HCT116 (cell line): ENCODE measurements at regions not wholly inside any gene's neighbourhood (a gene's known extent, or its start where the extent isn't known, plus 50 kb on each side); places are given as distances from the start of the nearest gene placed in this dataset.

Experiments used
- ATAC-seq: fragments of 200-7000 bp; cut with Tn5 transposase; 2 replicates; pipeline ENCODE4 v1.9.1; 2020; ENCODE audit warnings: mild to moderate bottlenecking, moderate library complexity
- BruUV-seq: library from RNA; stranded (reverse); fragments of 400-500 nt; replicated peaks from 2 replicates; lab custom pipeline; 2021; lab: Mats Ljungman, UMichigan
- CTCF ChIA-PET: fragments of 300-600 bp; sonication (Branson Sonifier 250); formaldehyde crosslinking; loops from one replicate; lab custom pipeline; 2021; ENCODE audit warnings: antibody characterized with exemption; lab: Charles Lee
- POLR2A ChIA-PET: fragments of 300-600, 350-600 bp; sonication (Branson Sonifier 250); formaldehyde crosslinking; loops from one replicate; lab custom pipeline; 2021; ENCODE audit warnings: antibody characterized with exemption; lab: Charles Lee
- RAD21 ChIA-PET, 2 experiments: fragments of 300-600 bp; sonication (Branson Sonifier 250); formaldehyde crosslinking; loops; one replicate each; lab custom pipeline; 2023; ENCODE audit warnings: low total read pairs in 2 of 2; ENCODE audit not compliant: uncharacterized antibody in 2 of 2, unreplicated experiment in 2 of 2, low non-redundant PET in 1 of 2; lab: Charles Lee
- DNase-seq: peaks from one replicate; pipeline ENCODE4 v3.0.0-alpha.2; 2010; ENCODE audit warnings: low read depth, low spot score
- H2AFZ ChIP-seq: fragments of 200-600 bp; shearing (Covaris generic), sonication (generic); 2 replicates; pipeline ENCODE4 v1.6.1; 2017; ENCODE audit warnings: low read depth, mixed run types, mixed read lengths, antibody characterized with exemption, low read length; ENCODE audit not compliant: poor library complexity, severe bottlenecking
- H3K27ac ChIP-seq: 2 replicates; pipeline ENCODE4 v1.5.1; 2012; ENCODE audit warnings: low read depth, low read length
- H3K27me3 ChIP-seq: fragments of 200-600 bp; sonication (generic); 2 replicates; pipeline ENCODE4 v1.6.1; 2016; ENCODE audit warnings: mixed run types, low read length, mixed read lengths; ENCODE audit not compliant: insufficient read depth
- H3K36me3 ChIP-seq, 2 experiments: fragments of 200-500 bp in 1 of 2; fragments of 200-600 bp in 1 of 2; sonication (Bioruptor generic) in 1 of 2; sonication (generic) in 1 of 2; 2 replicates each; pipeline versions ENCODE4 v1.5.1 to v1.6.1; 2014 to 2016; ENCODE audit warnings: low read length in 2 of 2, inconsistent platforms in 1 of 2, mixed read lengths in 1 of 2, mixed run types in 1 of 2; ENCODE audit not compliant: insufficient read depth in 2 of 2, control insufficient read depth in 1 of 2
- H3K4me1 ChIP-seq, 2 experiments: fragments of 200-600 bp in 1 of 2; sonication (generic) in 1 of 2; 2 replicates each; pipeline versions ENCODE4 v1.5.1 to v1.6.1; 2012 to 2017; ENCODE audit warnings: low read length in 2 of 2, inconsistent platforms in 1 of 2, mild to moderate bottlenecking in 1 of 2, mixed read lengths in 1 of 2, mixed run types in 1 of 2, moderate library complexity in 1 of 2; ENCODE audit not compliant: insufficient read depth in 2 of 2, control insufficient read depth in 1 of 2
- H3K4me2 ChIP-seq: fragments of 200-600 bp; sonication (generic); 2 replicates; pipeline ENCODE4 v1.6.1; 2017; ENCODE audit warnings: mixed run types, low read length, mixed read lengths
- H3K4me3 ChIP-seq, 2 experiments: fragments of 200-600 bp in 1 of 2; sonication (generic) in 1 of 2; replicated peaks in 1 of 2; 2 replicates each; pipeline ENCODE4 v1.5.1; 2011 to 2016; ENCODE audit warnings: low read length in 2 of 2, control low read depth in 1 of 2, low read depth in 1 of 2, mild to moderate bottlenecking in 1 of 2, mixed read lengths in 1 of 2, mixed run types in 1 of 2
- H3K79me2 ChIP-seq: fragments of 200-600 bp; sonication (generic); 2 replicates; pipeline ENCODE4 v1.6.1; 2017; ENCODE audit warnings: mild to moderate bottlenecking, mixed run types, low read length, moderate library complexity, mixed read lengths; ENCODE audit not compliant: insufficient read depth
- H3K9ac ChIP-seq: fragments of 200-600 bp; sonication (generic); 2 replicates; pipeline ENCODE4 v1.6.1; 2016; ENCODE audit warnings: low read length, mixed read lengths
- H3K9me2 ChIP-seq: fragments of 200-600 bp; sonication (generic), shearing (Covaris generic); 2 replicates; pipeline ENCODE4 v1.6.1; 2017; ENCODE audit warnings: mixed run types, mild to moderate bottlenecking, moderate library complexity; ENCODE audit not compliant: insufficient read depth
- H3K9me3 ChIP-seq, 2 experiments: fragments of 200-500 bp in 1 of 2; fragments of 200-600 bp in 1 of 2; sonication (Bioruptor generic) in 1 of 2; sonication (generic) in 1 of 2; 2 replicates each; pipeline ENCODE4 v1.6.1; 2014 to 2017; ENCODE audit warnings: low read length in 2 of 2, mixed read lengths in 2 of 2, inconsistent platforms in 1 of 2, low read depth in 1 of 2, mild to moderate bottlenecking in 1 of 2, mixed run types in 1 of 2, moderate library complexity in 1 of 2; ENCODE audit not compliant: control insufficient read depth in 1 of 2, insufficient read depth in 1 of 2
- H4K20me1 ChIP-seq: fragments of 200-600 bp; sonication (generic), shearing (Covaris generic); 2 replicates; pipeline ENCODE4 v1.6.1; 2017; ENCODE audit warnings: mixed run types, mild to moderate bottlenecking, moderate library complexity; ENCODE audit not compliant: insufficient read depth
- JUND ChIP-seq: IDR thresholded peaks from 2 replicates; pipeline ENCODE4 v1.6.1; 2012
- RAD21 ChIP-seq: IDR thresholded peaks from 2 replicates; pipeline ENCODE4 v1.6.1; 2012; ENCODE audit warnings: low read depth, mild to moderate bottlenecking
- SIN3A ChIP-seq: IDR thresholded peaks from 2 replicates; pipeline ENCODE4 v1.6.1; 2012; ENCODE audit warnings: low read depth
- intact Hi-C: fragments of 100-400 bp; cut with micrococcal nuclease; formaldehyde crosslinking; loops from 2 replicates; pipeline ENCODE4 v1.10.0; 2022
- TF ChIP-seq, protein P1 (sequence below): IDR thresholded peaks from 2 replicates; pipeline ENCODE4 v1.6.1; 2012
- TF ChIP-seq, protein P2 (sequence below): IDR thresholded peaks from 2 replicates; pipeline ENCODE4 v1.6.1; 2012; ENCODE audit warnings: low read depth

DNA sequence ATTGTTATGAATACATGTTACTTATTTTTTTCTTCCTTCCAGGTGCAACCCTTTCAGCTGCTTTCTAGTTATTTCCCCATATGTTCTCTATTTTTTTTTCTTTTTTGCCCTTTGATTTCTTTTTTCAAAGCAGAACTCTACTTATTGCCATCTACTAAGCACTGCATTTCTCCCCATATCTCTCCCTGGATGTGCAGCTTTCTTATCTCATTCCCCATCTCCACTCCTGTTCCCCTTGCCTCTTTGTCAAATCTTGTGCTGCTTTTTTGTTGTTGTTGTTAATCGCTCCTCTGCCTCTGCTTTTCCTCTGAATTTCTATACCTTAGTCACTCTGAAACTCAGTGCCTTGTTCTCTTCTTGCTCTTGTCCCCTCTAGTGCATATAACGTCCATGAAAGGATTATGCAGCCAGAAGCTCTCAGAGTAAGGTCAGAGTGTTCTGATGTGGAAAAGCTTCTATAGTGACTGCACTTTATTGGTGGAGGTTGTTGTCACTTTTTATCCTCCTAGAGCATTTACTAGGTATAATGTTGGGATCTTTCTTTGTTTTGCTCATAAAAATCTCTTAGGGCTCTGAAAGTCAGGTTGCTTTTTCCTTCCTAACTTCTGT, 51.1 kb upstream of the JADE1 start:
- no peak for DNase-seq
- no peaks in the 10 kb centered on the region for H3K9me3 ChIP-seq
- TF ChIP-seq SIN3A, result no peak
- TF ChIP-seq, all 23 proteins: peak for 0
- Histone ChIP-seq H3K9me2 (no peaks in the 10 kb centered on the region), H2AFZ (peak overlapping the region; percentile 70), H3K4me3 (no peak overlapping the region), H3K4me2 (no peak overlapping the region), H3K27me3 (no peaks in the 10 kb centered on the region), H3K79me2 (no peaks in the 10 kb centered on the region), H3K27ac (no peak overlapping the region), H3K36me3 (no peaks in the 10 kb centered on the region), H3K9ac (no peak overlapping the region), H3K4me1 (no peaks in the 10 kb centered on the region), H4K20me1 (no peaks in the 10 kb centered on the region)
- RAD21 ChIA-PET, result no interaction called here
- intact Hi-C loops, result no loop called here
- CTCF ChIA-PET, result no interaction called here
- POLR2A ChIA-PET, result no interaction called here
- ATAC-seq, result no peak
- BruUV-seq, result no TSS peak

DNA sequence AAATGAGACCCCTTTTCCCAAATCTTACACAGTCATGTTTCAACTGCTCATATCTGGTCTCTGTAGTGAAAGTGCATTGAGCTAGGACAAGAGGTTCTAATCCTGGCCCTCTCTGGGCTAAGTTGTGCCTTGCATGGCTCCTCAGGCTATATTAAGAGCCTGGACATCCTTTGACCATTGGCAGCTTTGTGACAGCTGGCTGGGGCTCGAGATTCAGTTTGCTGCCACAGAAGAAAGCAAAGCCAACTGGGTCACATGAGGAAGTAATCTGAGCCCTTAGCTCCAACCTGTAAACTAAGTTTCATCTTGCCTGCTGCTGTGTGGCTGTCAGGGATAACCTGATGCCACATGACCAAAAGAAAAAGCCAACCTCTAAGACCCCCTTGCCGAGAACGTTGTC, 51.8 kb upstream of the JADE1 start:
- Histone ChIP-seq H3K4me3 (no peak overlapping the region), H3K36me3 (no peaks in the 10 kb centered on the region), H3K27me3 (no peaks in the 10 kb centered on the region), H2AFZ (peak overlapping the region; percentile 70), H3K4me2 (no peak overlapping the region), H3K9ac (no peak overlapping the region), H3K9me3 (no peaks in the 10 kb centered on the region), H3K9me2 (no peaks in the 10 kb centered on the region), H3K27ac (no peak overlapping the region), H3K4me1 (no peaks in the 10 kb centered on the region), H3K79me2 (no peaks in the 10 kb centered on the region), H4K20me1 (no peaks in the 10 kb centered on the region)
- ATAC-seq, result 0 out of 2 replicates have a peak, but pooled peaks have one; percentile 42
- ChIA-PET CTCF (interaction anchor here (0.9 kb wide), 1 partner anchor 10 kb away, joined by 3 read pairs; no protein-coding TSS in a partner anchor), POLR2A (no interaction called here), RAD21 (no interaction called here)
- intact Hi-C loops, result no loop called here
- no TSS peak for BruUV-seq
- TF ChIP-seq, protein P1, sequence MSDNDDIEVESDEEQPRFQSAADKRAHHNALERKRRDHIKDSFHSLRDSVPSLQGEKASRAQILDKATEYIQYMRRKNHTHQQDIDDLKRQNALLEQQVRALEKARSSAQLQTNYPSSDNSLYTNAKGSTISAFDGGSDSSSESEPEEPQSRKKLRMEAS, result no peak
- TF ChIP-seq, protein P2, sequence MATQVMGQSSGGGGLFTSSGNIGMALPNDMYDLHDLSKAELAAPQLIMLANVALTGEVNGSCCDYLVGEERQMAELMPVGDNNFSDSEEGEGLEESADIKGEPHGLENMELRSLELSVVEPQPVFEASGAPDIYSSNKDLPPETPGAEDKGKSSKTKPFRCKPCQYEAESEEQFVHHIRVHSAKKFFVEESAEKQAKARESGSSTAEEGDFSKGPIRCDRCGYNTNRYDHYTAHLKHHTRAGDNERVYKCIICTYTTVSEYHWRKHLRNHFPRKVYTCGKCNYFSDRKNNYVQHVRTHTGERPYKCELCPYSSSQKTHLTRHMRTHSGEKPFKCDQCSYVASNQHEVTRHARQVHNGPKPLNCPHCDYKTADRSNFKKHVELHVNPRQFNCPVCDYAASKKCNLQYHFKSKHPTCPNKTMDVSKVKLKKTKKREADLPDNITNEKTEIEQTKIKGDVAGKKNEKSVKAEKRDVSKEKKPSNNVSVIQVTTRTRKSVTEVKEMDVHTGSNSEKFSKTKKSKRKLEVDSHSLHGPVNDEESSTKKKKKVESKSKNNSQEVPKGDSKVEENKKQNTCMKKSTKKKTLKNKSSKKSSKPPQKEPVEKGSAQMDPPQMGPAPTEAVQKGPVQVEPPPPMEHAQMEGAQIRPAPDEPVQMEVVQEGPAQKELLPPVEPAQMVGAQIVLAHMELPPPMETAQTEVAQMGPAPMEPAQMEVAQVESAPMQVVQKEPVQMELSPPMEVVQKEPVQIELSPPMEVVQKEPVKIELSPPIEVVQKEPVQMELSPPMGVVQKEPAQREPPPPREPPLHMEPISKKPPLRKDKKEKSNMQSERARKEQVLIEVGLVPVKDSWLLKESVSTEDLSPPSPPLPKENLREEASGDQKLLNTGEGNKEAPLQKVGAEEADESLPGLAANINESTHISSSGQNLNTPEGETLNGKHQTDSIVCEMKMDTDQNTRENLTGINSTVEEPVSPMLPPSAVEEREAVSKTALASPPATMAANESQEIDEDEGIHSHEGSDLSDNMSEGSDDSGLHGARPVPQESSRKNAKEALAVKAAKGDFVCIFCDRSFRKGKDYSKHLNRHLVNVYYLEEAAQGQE, result no peak
- TF ChIP-seq SIN3A, result no peak
- TF ChIP-seq JUND, result no peak
- TF ChIP-seq RAD21, result no peak
- no peak for DNase-seq
